GM12878 (cell line): ENCODE measurements at regions not wholly inside any gene's neighbourhood (a gene's known extent, or its start where the extent isn't known, plus 50 kb on each side); places are given as distances from the start of the nearest gene placed in this dataset.

Source experiments
- ATAC-seq: fragments of 200-7000 bp; cut with Tn5 transposase; 3 replicates; pipeline ENCODE4 v1.9.1; 2020; ENCODE audit warnings: mild to moderate bottlenecking, moderate library complexity
- BruUV-seq: library from RNA; stranded (reverse); fragments of 400-500 nt; replicated peaks from 2 replicates; lab custom pipeline; 2021; lab: Mats Ljungman, UMichigan
- CTCF ChIA-PET: fragments of 300-600 bp; sonication (Branson Sonifier 250); formaldehyde crosslinking; extraction: SDS; loops from one replicate; lab custom pipeline; 2021; ENCODE audit warnings: inconsistent platforms; lab: Yijun Ruan, JAX
- POLR2A ChIA-PET: fragments of 350-600 bp; formaldehyde crosslinking; extraction: SDS; loops from one replicate; lab custom pipeline; 2021; ENCODE audit warnings: inconsistent platforms; lab: Charles Lee
- RAD21 ChIA-PET: fragments of 300-600 bp; sonication (Branson Sonifier 250); formaldehyde crosslinking; loops from one replicate; lab custom pipeline; 2023; ENCODE audit warnings: antibody characterized with exemption; ENCODE audit not compliant: unreplicated experiment; lab: Charles Lee
- SMC1A ChIA-PET: fragments of 300-600 bp; sonication (Branson Sonifier 250); formaldehyde crosslinking; loops from one replicate; lab custom pipeline; 2023; ENCODE audit not compliant: unreplicated experiment, uncharacterized antibody; lab: Charles Lee
- DNase-seq: peaks from one replicate; pipeline ENCODE4 v3.0.0-alpha.2; 2011; ENCODE audit warnings: low read depth, low spot score
- FAIRE-seq: peaks from 3 replicates; lab custom pipeline; 2011; peaks lifted over from hg19 to GRCh38; lab: Jason Lieb, UNC
- H2AFZ ChIP-seq: 2 replicates; pipeline ENCODE4 v1.6.0; 2011; ENCODE audit warnings: low read depth, low read length, control low read depth; ENCODE audit not compliant: control insufficient read depth
- H3K27ac ChIP-seq: 2 replicates; pipeline ENCODE4 v1.5.1; 2011; ENCODE audit warnings: control low read depth; ENCODE audit not compliant: control insufficient read depth, insufficient read depth
- H3K27me3 ChIP-seq, 2 experiments: replicated peaks in 1 of 2; 2 replicates each; pipeline versions ENCODE4 v1.6.0 to v1.6.1; 2011; ENCODE audit warnings: low read length in 1 of 2; ENCODE audit not compliant: control insufficient read depth in 2 of 2, insufficient read depth in 2 of 2
- H3K36me3 ChIP-seq, 2 experiments: 2 replicates each; pipeline ENCODE4 v1.5.1; 2011; ENCODE audit warnings: low read length in 1 of 2; ENCODE audit not compliant: control insufficient read depth in 2 of 2, insufficient read depth in 2 of 2
- H3K4me1 ChIP-seq: 2 replicates; pipeline ENCODE4 v1.6.1; 2011; ENCODE audit warnings: mild to moderate bottlenecking, low read length, moderate library complexity, mixed read lengths; ENCODE audit not compliant: control insufficient read depth, insufficient read depth
- H3K4me2 ChIP-seq: 2 replicates; pipeline ENCODE4 v1.6.0; 2011; ENCODE audit warnings: control low read depth; ENCODE audit not compliant: control insufficient read depth, insufficient read depth
- H3K4me3 ChIP-seq: fragments of 200-600 bp; sonication (generic); 2 replicates; pipeline ENCODE4 v1.5.1; 2016
- H3K79me2 ChIP-seq: 2 replicates; pipeline ENCODE4 v1.6.0; 2011; ENCODE audit warnings: low read length; ENCODE audit not compliant: control insufficient read depth, insufficient read depth
- H3K9ac ChIP-seq: 2 replicates; pipeline ENCODE4 v1.8.0; 2011; ENCODE audit warnings: low read length, control low read depth, mixed read lengths; ENCODE audit not compliant: control insufficient read depth, insufficient read depth
- H3K9me3 ChIP-seq: replicated peaks from 3 replicates; pipeline ENCODE4 v1.5.1; 2011; ENCODE audit warnings: mild to moderate bottlenecking, low read length; ENCODE audit not compliant: control insufficient read depth, insufficient read depth
- H4K20me1 ChIP-seq: 2 replicates; pipeline ENCODE4 v1.6.0; 2011; ENCODE audit not compliant: control insufficient read depth, insufficient read depth
- CUX1 ChIP-seq: IDR thresholded peaks from 2 replicates; pipeline ENCODE4 v1.6.1; 2012; ENCODE audit warnings: improper control_type of control experiment, low read depth, low read length; ENCODE audit not compliant: insufficient replicate concordance
- DPF2 ChIP-seq: fragments of 450-650 bp; IDR thresholded peaks from 2 replicates; pipeline ENCODE4 v1.6.1; 2017; ENCODE audit warnings: mild to moderate bottlenecking
- FOXK2 ChIP-seq: fragments of 450-650 bp; IDR thresholded peaks from 2 replicates; pipeline ENCODE4 v1.6.1; 2017; ENCODE audit warnings: mild to moderate bottlenecking, moderate library complexity
- HDAC2 ChIP-seq: fragments of 200-600 bp; sonication (generic); IDR thresholded peaks from 2 replicates; pipeline ENCODE4 v1.6.1; 2017
- HSF1 ChIP-seq: fragments of 150-350 bp; IDR thresholded peaks from 2 replicates; pipeline ENCODE4 v1.6.1; 2014; ENCODE audit warnings: mild to moderate bottlenecking, low read depth, low read length
- MYC ChIP-seq: IDR thresholded peaks from 2 replicates; pipeline ENCODE4 v1.6.1; 2011; ENCODE audit warnings: mild to moderate bottlenecking, low read length, moderate library complexity, inconsistent platforms; ENCODE audit not compliant: insufficient read depth, insufficient replicate concordance, insufficient read length, severe bottlenecking
- NFIC ChIP-seq: IDR thresholded peaks from 2 replicates; pipeline ENCODE4 v1.6.1; 2012; ENCODE audit warnings: low read depth, mild to moderate bottlenecking, inconsistent platforms, low read length, moderate library complexity
- POLR2AphosphoS5 ChIP-seq: IDR thresholded peaks from 2 replicates; pipeline ENCODE4 v1.6.1; 2011; ENCODE audit warnings: mild to moderate bottlenecking, low read length, inconsistent platforms
- RCOR1 ChIP-seq: conservative IDR thresholded peaks from 2 replicates; pipeline ENCODE4 v1.6.1; 2012; ENCODE audit warnings: low read depth, low read length, improper control_type of control experiment
- TAF1 ChIP-seq: IDR thresholded peaks from 2 replicates; pipeline ENCODE4 v1.6.1; 2011; ENCODE audit warnings: mild to moderate bottlenecking, low read depth, low read length, borderline replicate concordance
- USF2 ChIP-seq: IDR thresholded peaks from 2 replicates; pipeline ENCODE4 v1.6.1; 2011; ENCODE audit warnings: low read depth, low read length, improper control_type of control experiment, borderline replicate concordance
- YY1 ChIP-seq: IDR thresholded peaks from 2 replicates; pipeline ENCODE4 v1.6.1; 2011; ENCODE audit warnings: low read depth, mild to moderate bottlenecking, low read length
- ZNF217 ChIP-seq: fragments of 450-650 bp; IDR thresholded peaks from 2 replicates; pipeline ENCODE4 v1.6.1; 2017; ENCODE audit warnings: antibody characterized with exemption, mild to moderate bottlenecking
- WGBS: methylation state at CpG from one replicate; pipeline ENCODE4 v1.1.6; 2016; ENCODE audit warnings: low lambda C conversion rate; ENCODE audit not compliant: insufficient replicate concordance, insufficient coverage; ENCODE audit errors: missing lambda C conversion rate; 5-methylcytosine and 5-hydroxymethylcytosine counted together
- in situ Hi-C: fragments of 300-500 bp; cut with MboI; formaldehyde crosslinking; loops from 9 replicates; pipeline ENCODE4 v1.14.3; 2018; ENCODE audit warnings: mixed read lengths
- intact Hi-C: fragments of 100-400 bp; cut with micrococcal nuclease; formaldehyde crosslinking; loops from one replicate; pipeline ENCODE4 v1.14.2; 2022; ENCODE audit not compliant: unreplicated experiment

GRCh38 chr11:112856591-112856990, 104.6 kb upstream of the NCAM1 start (continued):
- TF ChIP-seq HSF1 (no peak), ZNF217 (no peak), DPF2 (no peak), NFIC (no peak), FOXK2 (no peak), HDAC2 (no peak)

GRCh38 chr11:112858289-112859023, 102.8 kb upstream of the NCAM1 start:
- intact Hi-C loops = no loop called here
- ATAC-seq (no peak), DNase-seq (no peak), FAIRE-seq (no peak)
- ChIA-PET SMC1A (interaction anchor here (1.1 kb wide), 1 partner anchor 9 kb away, joined by 3 read pairs; no protein-coding TSS in a partner anchor), CTCF (no interaction called here), RAD21 (no interaction called here), POLR2A (no interaction called here)
- WGBS = 21% methylated on average over 5 of the region's 5 CpGs
- no peak for TF ChIP-seq MYC
- TF ChIP-seq TAF1 = no peak
- no peak for TF ChIP-seq USF2
- no peak for TF ChIP-seq YY1
- TF ChIP-seq RCOR1 = no peak
- no peak for TF ChIP-seq CUX1
- TF ChIP-seq POLR2AphosphoS5 = no peak
- no peak overlapping the region for H3K4me2 ChIP-seq
- H3K9me3 ChIP-seq = peaks cover 2% of the 10 kb centered on the region; the same call in 1 of the 3 replicates
- no peaks in the 10 kb centered on the region for H4K20me1 ChIP-seq
- BruUV-seq = no TSS peak
- no peak overlapping the region for H3K4me3 ChIP-seq
- no peak overlapping the region for H3K27ac ChIP-seq
- no peaks in the 10 kb centered on the region for H3K36me3 ChIP-seq
- no peak overlapping the region for H2AFZ ChIP-seq
- in situ Hi-C loops = no loop called here
- H3K4me1 ChIP-seq = no peaks in the 10 kb centered on the region
- H3K9ac ChIP-seq = no peak overlapping the region
- H3K79me2 ChIP-seq = no peaks in the 10 kb centered on the region
- H3K27me3 ChIP-seq = no peaks in the 10 kb centered on the region; a peak in 1 of 4 replicates
